Stimulated activated CD8-positive, alpha-beta memory T cell treated with anti-CD3 and anti-CD28 coated beads, Interleukin-15, amount 100 ng/mL, for 48 hours (primary cell): ENCODE measurements at regions not wholly inside any gene's neighbourhood (a gene's known extent, or its start where the extent isn't known, plus 50 kb on each side); places are given as distances from the start of the nearest gene placed in this dataset.

ENCODE experiments used
- DNase-seq, 2 donors: peaks; one replicate each; pipeline ENCODE4 v3.0.0-alpha.2; 2020; ENCODE audit warnings: low read depth in 2 of 2

GRCh38 chr9:106704056-106704615, 158.8 kb upstream of the ZNF462 start:
- no peak for DNase-seq

- no peak for DNase-seq
These were observed 155.7 kb upstream of the ZNF462 start for GRCh38 chr9:106707291-106707690.

- DNase-seq: no peak
These were observed 155.1 kb upstream of the ZNF462 start for GRCh38 chr9:106707738-106708474.

- no peak for DNase-seq
These were observed 154.4 kb upstream of the ZNF462 start for GRCh38 chr9:106708475-106709146.

- no peak for DNase-seq
These were observed 150.7 kb upstream of the ZNF462 start for GRCh38 chr9:106712279-106712678.

- no peak for DNase-seq
These were observed 149.8 kb upstream of the ZNF462 start for GRCh38 chr9:106713206-106713605.

GRCh38 chr9:106716820-106717219, 146.1 kb upstream of the ZNF462 start:
- no peak for DNase-seq

- DNase-seq: no peak
These were observed 145.3 kb upstream of the ZNF462 start for GRCh38 chr9:106717686-106718085.

GRCh38 chr9:106718936-106719335, 144.0 kb upstream of the ZNF462 start:
- no peak for DNase-seq

- DNase-seq: no peak
These were observed 140.8 kb upstream of the ZNF462 start for GRCh38 chr9:106722051-106722753.

- no peak for DNase-seq
These were observed 139.0 kb upstream of the ZNF462 start for GRCh38 chr9:106723926-106724325.

- DNase-seq: no peak
These were observed 138.4 kb upstream of the ZNF462 start for GRCh38 chr9:106724566-106724965.

GRCh38 chr9:106726070-106726815, 136.7 kb upstream of the ZNF462 start:
- DNase-seq: no peak

- no peak for DNase-seq
These were observed 135.0 kb upstream of the ZNF462 start for GRCh38 chr9:106727969-106728368.

GRCh38 chr9:106728860-106729259, 134.1 kb upstream of the ZNF462 start:
- DNase-seq: no peak

GRCh38 chr9:106731910-106732309, 131.1 kb upstream of the ZNF462 start:
- no peak for DNase-seq

- DNase-seq: no peak
These were observed 129.1 kb upstream of the ZNF462 start for GRCh38 chr9:106733828-106734380.

- DNase-seq: no peak
These were observed 125.5 kb upstream of the ZNF462 start for GRCh38 chr9:106737516-106737915.

- DNase-seq: no peak
These were observed 124.9 kb upstream of the ZNF462 start for GRCh38 chr9:106738109-106738508.

GRCh38 chr9:106745457-106745856, 117.5 kb upstream of the ZNF462 start:
- DNase-seq: no peak

GRCh38 chr9:106745876-106746275, 117.1 kb upstream of the ZNF462 start:
- no peak for DNase-seq
